ENCODE measurements at regions not wholly inside any gene's neighbourhood (a gene's known extent, or its start where the extent isn't known, plus 50 kb on each side); places are given as distances from the start of the nearest gene placed in this dataset.
"Not testable (repeated sequence)": the region's sequence is repeated elsewhere in the genome, so short reads cannot be mapped to it uniquely, and the experiment has no call there.

DNA sequence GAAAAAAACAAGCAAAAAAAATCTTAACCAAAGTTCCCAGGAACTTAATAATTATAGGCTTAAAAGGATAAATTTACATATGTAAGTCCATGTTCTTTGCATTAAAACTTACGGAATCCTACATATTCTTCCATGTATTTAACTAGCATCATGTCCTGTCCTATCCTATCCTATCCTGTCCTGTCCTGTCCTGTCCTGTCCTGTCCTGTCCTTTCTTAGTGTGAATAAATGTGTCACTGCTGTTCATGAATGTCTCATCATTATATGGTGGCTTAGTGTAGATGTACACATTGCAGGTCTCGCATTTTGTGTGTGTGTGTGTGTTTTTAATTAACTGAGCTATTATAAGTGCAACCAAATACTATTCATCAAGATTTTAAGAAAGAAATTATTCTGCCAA lies 90.0 kb downstream of the TMEM167A start:
- TF ChIP-seq, protein P1, sequence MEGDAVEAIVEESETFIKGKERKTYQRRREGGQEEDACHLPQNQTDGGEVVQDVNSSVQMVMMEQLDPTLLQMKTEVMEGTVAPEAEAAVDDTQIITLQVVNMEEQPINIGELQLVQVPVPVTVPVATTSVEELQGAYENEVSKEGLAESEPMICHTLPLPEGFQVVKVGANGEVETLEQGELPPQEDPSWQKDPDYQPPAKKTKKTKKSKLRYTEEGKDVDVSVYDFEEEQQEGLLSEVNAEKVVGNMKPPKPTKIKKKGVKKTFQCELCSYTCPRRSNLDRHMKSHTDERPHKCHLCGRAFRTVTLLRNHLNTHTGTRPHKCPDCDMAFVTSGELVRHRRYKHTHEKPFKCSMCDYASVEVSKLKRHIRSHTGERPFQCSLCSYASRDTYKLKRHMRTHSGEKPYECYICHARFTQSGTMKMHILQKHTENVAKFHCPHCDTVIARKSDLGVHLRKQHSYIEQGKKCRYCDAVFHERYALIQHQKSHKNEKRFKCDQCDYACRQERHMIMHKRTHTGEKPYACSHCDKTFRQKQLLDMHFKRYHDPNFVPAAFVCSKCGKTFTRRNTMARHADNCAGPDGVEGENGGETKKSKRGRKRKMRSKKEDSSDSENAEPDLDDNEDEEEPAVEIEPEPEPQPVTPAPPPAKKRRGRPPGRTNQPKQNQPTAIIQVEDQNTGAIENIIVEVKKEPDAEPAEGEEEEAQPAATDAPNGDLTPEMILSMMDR (IDR thresholded peaks at IDR 0.05; ENCODE audit: borderline replicate concordance, insufficient read depth, low read depth, low read length) = no peak

DNA sequence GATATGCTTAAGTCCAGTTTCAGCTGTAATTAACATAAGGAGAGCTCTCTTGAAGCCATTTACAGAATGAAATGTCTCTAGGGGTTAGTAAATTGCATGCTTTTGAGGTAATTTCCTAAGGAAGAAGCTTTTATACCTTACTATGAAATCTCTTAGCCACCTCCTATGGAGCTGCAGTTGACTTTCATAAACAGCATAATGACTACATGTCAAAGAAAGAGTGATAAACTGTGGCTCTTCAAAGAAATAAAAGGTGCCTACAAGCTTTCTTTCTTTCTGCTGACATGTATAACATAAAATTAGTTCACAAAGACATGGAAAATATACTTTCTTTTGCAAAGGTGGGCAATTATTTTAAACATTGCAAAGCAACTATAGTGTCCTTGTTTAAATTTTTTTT lies 90.8 kb downstream of the TMEM167A start:
- no peak overlapping the region for H3K4me3 ChIP-seq (ENCODE audit: low read depth, low read length)
- TF ChIP-seq, protein P1 (IDR thresholded peaks at IDR 0.05; ENCODE audit: borderline replicate concordance, insufficient read depth, low read depth, low read length) = no peak

More for the DNA sequence above, 90.0 kb downstream of the TMEM167A start:
- no peak overlapping the region for H3K4me3 ChIP-seq (ENCODE audit: low read depth, low read length)

DNA sequence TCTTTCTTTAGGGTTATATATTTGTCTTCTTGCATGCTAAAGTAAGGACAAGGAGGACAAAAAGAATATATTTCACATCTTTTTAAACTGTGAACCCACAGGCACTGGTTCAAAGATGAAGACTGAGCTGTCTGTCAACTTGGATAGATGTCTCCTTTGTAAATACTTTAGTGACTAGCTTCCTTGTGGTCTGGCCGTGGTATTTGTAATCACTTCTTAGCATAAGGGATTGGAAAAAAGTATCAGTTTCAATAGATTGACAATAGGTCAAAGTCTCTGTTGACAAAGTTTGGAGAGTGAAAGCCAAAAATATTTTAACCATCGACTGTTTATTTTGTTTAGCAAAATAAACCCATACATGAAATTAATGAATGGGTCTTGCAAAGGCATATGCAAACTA lies 91.4 kb downstream of the TMEM167A start:
- H3K4me3 ChIP-seq (ENCODE audit: low read depth, low read length) = no peak overlapping the region
- TF ChIP-seq, protein P1 (IDR thresholded peaks at IDR 0.05; ENCODE audit: borderline replicate concordance, insufficient read depth, low read depth, low read length) = no peak

DNA sequence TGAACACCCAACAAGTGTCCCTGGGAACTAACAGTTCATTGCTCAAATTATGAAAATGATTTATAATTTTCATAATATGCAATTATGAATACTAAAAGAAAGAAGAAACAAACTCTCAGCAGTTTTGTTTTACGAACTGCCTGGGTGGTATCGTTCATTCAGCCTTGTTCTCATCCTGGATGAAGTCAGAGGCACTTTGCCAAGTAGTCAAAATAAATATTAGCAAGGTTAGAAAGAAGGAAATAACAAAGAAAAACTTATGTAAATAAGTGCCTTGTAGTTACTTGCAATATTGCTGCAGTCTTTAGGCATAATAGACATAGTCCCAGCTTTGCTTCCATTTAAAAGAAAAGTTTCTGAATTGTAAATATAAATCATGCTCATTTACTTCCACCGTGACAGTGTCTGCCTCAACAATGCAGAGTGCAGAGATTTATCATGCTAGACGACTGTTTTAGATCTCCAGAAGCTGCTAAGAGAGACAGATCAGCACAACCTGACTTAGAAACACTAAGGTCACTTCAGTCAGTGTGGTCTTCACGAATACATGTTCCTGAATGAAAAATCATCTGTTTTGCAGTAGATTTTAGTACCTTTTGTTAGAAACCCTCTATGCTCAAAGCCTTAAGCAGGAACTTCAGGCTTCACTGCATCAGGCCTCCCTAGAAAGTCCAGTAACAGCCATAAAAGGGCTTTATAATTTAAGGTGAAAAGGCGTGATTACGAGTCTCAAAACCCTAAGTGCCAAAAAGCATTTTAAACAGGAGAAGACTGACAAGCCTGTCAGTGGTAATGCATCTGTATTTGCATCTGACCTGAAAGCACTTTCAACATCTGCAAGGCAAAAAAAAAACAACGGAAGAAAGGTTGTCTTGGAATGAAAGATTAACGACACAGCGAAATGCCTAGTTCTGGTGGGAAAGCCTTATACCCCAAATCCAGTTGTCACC lies 92.1 kb downstream of the TMEM167A start:
- H3K4me3 ChIP-seq (ENCODE audit: low read depth, low read length) = no peak overlapping the region
- TF ChIP-seq, protein P1 (IDR thresholded peaks at IDR 0.05; ENCODE audit: borderline replicate concordance, insufficient read depth, low read depth, low read length) = no peak

DNA sequence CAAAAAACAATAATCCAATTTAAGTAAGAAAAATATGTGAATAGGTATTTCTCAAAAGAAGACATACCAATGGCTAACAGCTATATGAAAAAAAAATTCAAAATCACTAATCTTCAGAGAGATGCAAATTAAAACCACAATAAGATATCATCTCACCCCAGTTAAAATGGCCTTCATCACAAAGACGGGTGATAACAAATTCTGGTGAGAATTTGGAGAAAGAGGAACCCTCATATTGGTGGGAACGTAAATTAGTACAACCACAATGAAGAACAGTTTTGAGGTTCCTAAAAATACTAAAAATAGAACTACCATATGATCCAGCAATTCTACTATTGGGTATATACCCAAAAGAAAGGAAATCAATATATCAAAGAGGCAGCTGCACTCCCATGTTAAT lies 94.3 kb downstream of the TMEM167A start:
- H3K4me3 ChIP-seq (ENCODE audit: low read depth, low read length) = no peak overlapping the region
- TF ChIP-seq, protein P1 (IDR thresholded peaks at IDR 0.05; ENCODE audit: borderline replicate concordance, insufficient read depth, low read depth, low read length) = no peak

DNA sequence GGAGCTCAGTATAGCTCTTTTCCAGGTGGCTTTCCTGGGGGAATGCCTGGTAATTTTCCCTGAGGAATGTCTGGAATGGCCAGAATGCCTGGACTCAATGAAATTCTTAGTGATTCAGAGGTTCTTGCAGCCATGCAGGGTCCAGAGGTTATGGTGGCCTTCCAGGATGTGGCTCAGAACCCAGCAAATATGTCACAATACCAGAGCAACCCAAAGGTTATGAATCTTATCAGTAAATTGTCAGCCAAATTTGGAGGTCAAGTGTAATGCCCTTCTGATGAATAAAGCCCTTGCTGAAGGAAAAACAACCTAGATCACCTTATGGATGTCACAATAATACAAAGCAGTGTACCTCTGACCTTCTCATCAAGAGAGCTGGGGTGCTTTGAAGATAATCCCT lies 100.3 kb downstream of the TMEM167A start:
- H3K4me3 ChIP-seq (ENCODE audit: low read depth, low read length) = not testable (repeated sequence)

DNA sequence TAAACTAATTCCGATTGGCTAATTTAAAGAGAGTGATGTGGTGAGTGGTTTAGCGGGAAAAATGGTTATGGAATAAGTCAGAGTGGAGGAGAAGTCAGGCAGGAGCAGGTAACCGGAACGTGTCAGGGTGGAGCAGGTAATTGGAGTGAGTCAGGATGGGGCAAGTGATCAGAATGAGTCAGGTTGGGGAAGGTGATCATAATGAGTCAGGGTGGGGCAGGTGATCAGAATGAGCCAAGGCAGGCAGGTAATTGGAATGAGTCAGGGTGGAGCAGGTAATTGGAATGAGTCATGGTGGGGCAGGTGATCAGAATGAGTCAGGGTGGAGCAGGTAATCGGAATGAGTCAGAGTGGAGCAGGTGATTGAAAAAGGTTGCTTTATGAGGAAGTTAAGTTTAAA lies 101.4 kb downstream of the TMEM167A start:
- TF ChIP-seq, protein P1 (IDR thresholded peaks at IDR 0.05; ENCODE audit: borderline replicate concordance, insufficient read depth, low read depth, low read length) = no peak
- H3K4me3 ChIP-seq (ENCODE audit: low read depth, low read length) = no peak overlapping the region

Data from GM12875 (cell line).